ENCODE measurements at regions not wholly inside any gene's neighbourhood (a gene's known extent, or its start where the extent isn't known, plus 50 kb on each side); places are given as distances from the start of the nearest gene placed in this dataset.
A peak's percentile ranks its signal among the peaks of the same experiment; 100 is the strongest.
"Not testable (repeated sequence)": the region's sequence is repeated elsewhere in the genome, so short reads cannot be mapped to it uniquely, and the experiment has no call there.

GRCh38 chr2:111425789-111426201, 305.1 kb downstream of the BCL2L11 start:
- DNase-seq (ENCODE audit: low spot score), result not testable (repeated sequence)

- peak; percentile 0 for DNase-seq (ENCODE audit: low spot score)
Measured at GRCh38 chr2:111427346-111427745, 306.6 kb downstream of the BCL2L11 start.

GRCh38 chr2:111428915-111429314, 308.2 kb downstream of the BCL2L11 start:
- peak; percentile 0 for DNase-seq (ENCODE audit: low spot score)

GRCh38 chr2:111429353-111429752, 308.6 kb downstream of the BCL2L11 start:
- not testable (repeated sequence) for DNase-seq (ENCODE audit: low spot score)

- peak; percentile 0 for DNase-seq (ENCODE audit: low spot score)
Measured at GRCh38 chr2:111430817-111431661, 310.3 kb downstream of the BCL2L11 start.

GRCh38 chr2:111432423-111432822, 311.7 kb downstream of the BCL2L11 start:
- DNase-seq (ENCODE audit: low spot score), result not testable (repeated sequence)

GRCh38 chr2:111432916-111433499, 312.3 kb downstream of the BCL2L11 start:
- DNase-seq (ENCODE audit: low spot score), result not testable (repeated sequence)

GRCh38 chr2:111433892-111434607, 313.3 kb downstream of the BCL2L11 start:
- not testable (repeated sequence) for DNase-seq (ENCODE audit: low spot score)

GRCh38 chr2:111434608-111434939, 313.9 kb downstream of the BCL2L11 start:
- DNase-seq (ENCODE audit: low spot score), result not testable (repeated sequence)

- DNase-seq (ENCODE audit: low spot score), result not testable (repeated sequence)
Measured at GRCh38 chr2:111435553-111436310, 315.0 kb downstream of the BCL2L11 start.

- DNase-seq (ENCODE audit: low spot score), result not testable (repeated sequence)
Measured at GRCh38 chr2:111436411-111436810, 315.7 kb downstream of the BCL2L11 start.

- DNase-seq (ENCODE audit: low spot score), result not testable (repeated sequence)
Measured at GRCh38 chr2:111437288-111437990, 316.7 kb downstream of the BCL2L11 start.

GRCh38 chr2:111438161-111438560, 317.4 kb downstream of the BCL2L11 start:
- DNase-seq (ENCODE audit: low spot score), result not testable (repeated sequence)

- not testable (repeated sequence) for DNase-seq (ENCODE audit: low spot score)
Measured at GRCh38 chr2:111439237-111439636, 318.5 kb downstream of the BCL2L11 start.

GRCh38 chr2:111441614-111442013, 320.9 kb downstream of the BCL2L11 start:
- DNase-seq (ENCODE audit: low spot score), result not testable (repeated sequence)

GRCh38 chr2:111442767-111443454, 322.2 kb downstream of the BCL2L11 start:
- DNase-seq (ENCODE audit: low spot score), result not testable (repeated sequence)

- DNase-seq (ENCODE audit: low spot score), result not testable (repeated sequence)
Measured at GRCh38 chr2:111444516-111444915, 323.8 kb downstream of the BCL2L11 start.

GRCh38 chr2:111445191-111445929, 324.6 kb downstream of the BCL2L11 start:
- DNase-seq (ENCODE audit: low spot score), result not testable (repeated sequence)

- DNase-seq (ENCODE audit: low spot score), result not testable (repeated sequence)
Measured at GRCh38 chr2:111445941-111446340, 325.2 kb downstream of the BCL2L11 start.

GRCh38 chr2:111447482-111447881, 326.8 kb downstream of the BCL2L11 start:
- not testable (repeated sequence) for DNase-seq (ENCODE audit: low spot score)
